IMR-90 (cell line): ENCODE measurements at regions not wholly inside any gene's neighbourhood (a gene's known extent, or its start where the extent isn't known, plus 50 kb on each side); places are given as distances from the start of the nearest gene placed in this dataset.

Source experiments
- ATAC-seq: fragments of 200-7000 bp; cut with Tn5 transposase; 2 replicates; pipeline ENCODE4 v1.9.1; 2020; ENCODE audit warnings: low read depth, mild to moderate bottlenecking, moderate library complexity
- BruUV-seq: library from RNA; stranded (reverse); fragments of 400-500 nt; replicated peaks from 2 replicates; lab custom pipeline; 2021; lab: Mats Ljungman, UMichigan
- CTCF ChIA-PET: fragments of 300-600 bp; formaldehyde crosslinking; extraction: SDS; loops from one replicate; lab custom pipeline; 2021; ENCODE audit warnings: antibody characterized with exemption; lab: Yijun Ruan, JAX
- POLR2A ChIA-PET: fragments of 300-600 bp; sonication (Branson Sonifier 250); formaldehyde crosslinking; loops from one replicate; lab custom pipeline; 2022; ENCODE audit warnings: antibody characterized with exemption; ENCODE audit not compliant: unreplicated experiment; lab: Charles Lee
- DNase-seq: peaks from one replicate; pipeline ENCODE4 v3.0.0; 2013
- H2AFZ ChIP-seq: replicated peaks from 2 replicates; pipeline ENCODE3; 2013; ENCODE audit warnings: low read length, mild to moderate bottlenecking; ENCODE audit not compliant: poor library complexity
- H2AK5ac ChIP-seq: 2 replicates; pipeline ENCODE4 v1.6.1; 2013; ENCODE audit warnings: low read depth, low read length, inconsistent platforms
- H2AK9ac ChIP-seq: replicated peaks from 2 replicates; pipeline ENCODE3; 2013; ENCODE audit warnings: mild to moderate bottlenecking, low read depth, low read length, moderate library complexity; ENCODE audit not compliant: poor library complexity
- H2BK120ac ChIP-seq: 2 replicates; pipeline ENCODE4 v1.6.1; 2013; ENCODE audit warnings: low read depth, low read length, inconsistent platforms
- H2BK15ac ChIP-seq: 3 replicates; pipeline ENCODE4 v1.6.1; 2013; ENCODE audit warnings: low read depth, low read length, inconsistent platforms
- H2BK20ac ChIP-seq: 2 replicates; pipeline ENCODE4 v1.6.1; 2013; ENCODE audit warnings: low read depth, mild to moderate bottlenecking, inconsistent platforms, low read length, moderate library complexity
- H2BK5ac ChIP-seq: 2 replicates; pipeline ENCODE4 v1.6.1; 2013; ENCODE audit warnings: mild to moderate bottlenecking, low read depth, low read length, inconsistent platforms; ENCODE audit not compliant: poor library complexity, severe bottlenecking
- H3K14ac ChIP-seq: replicated peaks from 2 replicates; pipeline ENCODE4 v1.6.1; 2013; ENCODE audit warnings: low read depth, low read length, inconsistent platforms
- H3K18ac ChIP-seq: 2 replicates; pipeline ENCODE4 v1.6.1; 2013; ENCODE audit warnings: low read depth, low read length, control low read depth
- H3K23ac ChIP-seq: 2 replicates; pipeline ENCODE4 v1.6.1; 2013; ENCODE audit warnings: low read depth, low read length, inconsistent platforms
- H3K27ac ChIP-seq: 2 replicates; pipeline ENCODE4 v1.5.1; 2013; ENCODE audit warnings: mild to moderate bottlenecking, control low read depth, low read length; ENCODE audit not compliant: insufficient read depth
- H3K27me3 ChIP-seq: 2 replicates; pipeline ENCODE4 v1.6.1; 2013; ENCODE audit warnings: low read length; ENCODE audit not compliant: control insufficient read depth, insufficient read depth
- H3K36me3 ChIP-seq: 2 replicates; pipeline ENCODE4 v1.6.1; 2013; ENCODE audit warnings: low read length, mixed read lengths; ENCODE audit not compliant: control insufficient read depth, insufficient read depth
- H3K4ac ChIP-seq: 2 replicates; pipeline ENCODE4 v1.6.1; 2013; ENCODE audit warnings: low read depth, low read length, inconsistent platforms
- H3K4me1 ChIP-seq: 2 replicates; pipeline ENCODE4 v1.6.1; 2013; ENCODE audit warnings: low read length, mixed read lengths; ENCODE audit not compliant: control insufficient read depth, insufficient read depth
- H3K4me2 ChIP-seq: 2 replicates; pipeline ENCODE4 v1.6.1; 2013; ENCODE audit warnings: low read depth, mild to moderate bottlenecking, control low read depth, low read length, moderate library complexity
- H3K4me3 ChIP-seq: 2 replicates; pipeline ENCODE4 v1.5.1; 2013; ENCODE audit warnings: low read depth, mild to moderate bottlenecking, control low read depth, low read length, moderate library complexity; ENCODE audit not compliant: insufficient read depth
- H3K56ac ChIP-seq: 2 replicates; pipeline ENCODE4 v1.6.1; 2013; ENCODE audit warnings: low read length, inconsistent platforms; ENCODE audit not compliant: insufficient read depth; ENCODE audit errors: extremely low read depth
- H3K79me1 ChIP-seq, 2 experiments: 2 replicates each; pipeline ENCODE4 v1.6.1; 2013; ENCODE audit warnings: low read length in 2 of 2, inconsistent platforms in 1 of 2, low read depth in 1 of 2
- H3K9ac ChIP-seq: 2 replicates; pipeline ENCODE4 v1.6.1; 2013; ENCODE audit warnings: low read depth, low read length, control low read depth
- H3K9me1 ChIP-seq: 2 replicates; pipeline ENCODE4 v1.6.1; 2013; ENCODE audit warnings: low read length, inconsistent platforms; ENCODE audit not compliant: insufficient read depth
- H3K9me3 ChIP-seq: 2 replicates; pipeline ENCODE4 v1.6.1; 2013; ENCODE audit warnings: low read length; ENCODE audit not compliant: control insufficient read depth, insufficient read depth
- H4K20me1 ChIP-seq: 2 replicates; pipeline ENCODE4 v1.6.1; 2013; ENCODE audit warnings: low read length, inconsistent platforms; ENCODE audit not compliant: insufficient read depth
- H4K5ac ChIP-seq: 2 replicates; pipeline ENCODE4 v1.6.1; 2013; ENCODE audit warnings: mild to moderate bottlenecking, low read depth, low read length, control low read depth
- H4K8ac ChIP-seq, 2 experiments: 2 replicates each; pipeline ENCODE4 v1.6.1; 2013; ENCODE audit warnings: low read depth in 2 of 2, low read length in 2 of 2, control low read depth in 1 of 2, inconsistent platforms in 1 of 2
- H4K91ac ChIP-seq: 2 replicates; pipeline ENCODE4 v1.6.1; 2013; ENCODE audit warnings: low read depth, low read length, inconsistent platforms; ENCODE audit not compliant: insufficient read depth
- BHLHE40 ChIP-seq: fragments of 150-350 bp; IDR thresholded peaks from 2 replicates; pipeline ENCODE4 v1.6.1; 2016; ENCODE audit warnings: mild to moderate bottlenecking, low read depth, low read length
- CEBPB ChIP-seq: IDR thresholded peaks from 2 replicates; pipeline ENCODE4 v1.6.1; 2012; ENCODE audit warnings: low read depth, low read length, improper control_type of control experiment
- CHD1 ChIP-seq: IDR thresholded peaks from 2 replicates; pipeline ENCODE4 v1.6.1; 2012; ENCODE audit warnings: low read depth, low read length, improper control_type of control experiment
- CTCF ChIP-seq: conservative IDR thresholded peaks from 2 replicates; pipeline ENCODE4 v1.5.1; 2012; ENCODE audit warnings: mild to moderate bottlenecking, low read depth, low read length, improper control_type of control experiment
- FOS ChIP-seq: fragments of 150-350 bp; IDR thresholded peaks from 2 replicates; pipeline ENCODE4 v1.6.1; 2016; ENCODE audit warnings: low read depth, low read length
- MAFK ChIP-seq: IDR thresholded peaks from 2 replicates; pipeline ENCODE4 v1.6.1; 2012; ENCODE audit warnings: low read depth, low read length, improper control_type of control experiment
- MAZ ChIP-seq: IDR thresholded peaks from 2 replicates; pipeline ENCODE4 v1.6.1; 2012; ENCODE audit warnings: low read depth, mild to moderate bottlenecking, low read length, improper control_type of control experiment, moderate library complexity, borderline replicate concordance
- MXI1 ChIP-seq: IDR thresholded peaks from 2 replicates; pipeline ENCODE4 v1.6.1; 2012; ENCODE audit warnings: low read depth, mild to moderate bottlenecking, low read length, moderate library complexity, borderline replicate concordance
- RAD21 ChIP-seq: IDR thresholded peaks from 2 replicates; pipeline ENCODE4 v1.6.1; 2012; ENCODE audit warnings: low read length, improper control_type of control experiment
- RCOR1 ChIP-seq: IDR thresholded peaks from 2 replicates; pipeline ENCODE4 v1.6.1; 2012; ENCODE audit warnings: mild to moderate bottlenecking, low read length, improper control_type of control experiment; ENCODE audit not compliant: insufficient replicate concordance
- WGBS, 2 experiments: methylation state at CpG; one replicate each; pipeline versions ENCODE4 v1.1.5 to v1.1.7; 2013; ENCODE audit warnings: missing lambda C conversion rate in 2 of 2; ENCODE audit not compliant: insufficient read length in 1 of 2; ENCODE audit errors: extremely low coverage in 2 of 2; 5-methylcytosine and 5-hydroxymethylcytosine counted together
- dilution Hi-C: fragments of 300-500 bp; cut with HindIII; formaldehyde crosslinking; loops from one replicate; pipeline ENCODE4 v1.14.3; 2018; ENCODE audit warnings: low sequenced_read_pairs; ENCODE audit not compliant: unreplicated experiment
- in situ Hi-C: fragments of 300-500 bp; cut with MboI; formaldehyde crosslinking; loops from 3 replicates; pipeline ENCODE4 v1.14.3; 2019; ENCODE audit warnings: low sequenced_read_pairs, inconsistent platforms, mixed read lengths
- intact Hi-C: fragments of 100-400 bp; cut with micrococcal nuclease; formaldehyde crosslinking; loops from 2 replicates; pipeline ENCODE4 v1.10.0; 2022
- TF ChIP-seq, protein P1 (sequence below): fragments of 150-350 bp; IDR thresholded peaks from 2 replicates; pipeline ENCODE4 v1.6.1; 2016; ENCODE audit warnings: low read depth, mild to moderate bottlenecking, low read length, moderate library complexity, borderline replicate concordance
- TF ChIP-seq, protein P2 (sequence below): fragments of 150-350 bp; IDR thresholded peaks from 2 replicates; pipeline ENCODE4 v1.6.1; 2017; ENCODE audit warnings: mild to moderate bottlenecking, antibody characterized with exemption, low read length, low read depth

DNA sequence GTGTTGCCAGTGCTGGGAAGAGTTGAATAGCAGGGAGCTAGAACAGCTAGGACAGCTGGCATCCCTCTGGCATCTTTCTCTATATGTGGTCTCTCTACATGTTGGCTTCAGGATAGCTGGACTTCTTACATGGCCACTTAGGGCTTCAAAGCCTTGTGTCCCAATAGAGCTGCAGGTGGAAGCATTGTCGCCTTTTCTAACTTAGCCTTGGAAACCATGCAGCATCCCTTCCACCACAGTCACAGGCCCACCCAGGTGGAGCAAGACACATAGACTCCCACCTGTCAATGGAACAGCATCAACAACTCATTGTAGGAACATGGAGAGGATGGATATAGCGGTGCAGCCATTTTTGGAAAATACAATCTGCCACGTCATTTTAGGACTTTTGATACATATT is 149.0 kb downstream of the AASDH start:
- H3K27me3 ChIP-seq: no peaks in the 10 kb centered on the region; the same call in 1 of the 2 replicates
- no peaks in the 10 kb centered on the region for H3K9me3 ChIP-seq
- H3K14ac ChIP-seq: no peak overlapping the region
- in situ Hi-C loops (no loop called here), dilution Hi-C loops (no loop called here), intact Hi-C loops (no loop called here)
- no peak for DNase-seq
- no peak overlapping the region for H3K4me3 ChIP-seq
- H4K91ac ChIP-seq: no peak overlapping the region
- BruUV-seq: no TSS peak
- WGBS, 2 experiments: 100% methylated on average over 1 of the region's 3 CpGs; no CpG with 5 or more reads in 1 of the 2 experiments
- H3K4ac ChIP-seq: no peak overlapping the region
- H3K79me1 ChIP-seq: no peaks in the 10 kb centered on the region
- H2AK9ac ChIP-seq: no peak overlapping the region
- no peaks in the 10 kb centered on the region for H3K4me1 ChIP-seq
- H3K18ac ChIP-seq: no peak overlapping the region
- no peak overlapping the region for H2AK5ac ChIP-seq
- no peak overlapping the region for H3K27ac ChIP-seq
- no peak overlapping the region for H2BK20ac ChIP-seq
- H2AFZ ChIP-seq: no peak overlapping the region
- H3K36me3 ChIP-seq: no peaks in the 10 kb centered on the region
- no peaks in the 10 kb centered on the region for H4K20me1 ChIP-seq
- H2BK120ac ChIP-seq: no peak overlapping the region
- ATAC-seq: no peak
- H3K56ac ChIP-seq: no peak overlapping the region
- ChIA-PET CTCF (no interaction called here), POLR2A (no interaction called here)
- no peak overlapping the region for H3K23ac ChIP-seq
- H3K9me1 ChIP-seq: no peaks in the 10 kb centered on the region
- H4K5ac ChIP-seq: no peak overlapping the region
- H3K9ac ChIP-seq: no peak overlapping the region
- H4K8ac ChIP-seq: no peak overlapping the region
- TF ChIP-seq MAZ (no peak), CHD1 (no peak), FOS (no peak), RCOR1 (no peak), RAD21 (no peak), BHLHE40 (no peak), CEBPB (no peak), CTCF (no peak), MXI1 (no peak), MAFK (no peak)
- TF ChIP-seq, protein P1, sequence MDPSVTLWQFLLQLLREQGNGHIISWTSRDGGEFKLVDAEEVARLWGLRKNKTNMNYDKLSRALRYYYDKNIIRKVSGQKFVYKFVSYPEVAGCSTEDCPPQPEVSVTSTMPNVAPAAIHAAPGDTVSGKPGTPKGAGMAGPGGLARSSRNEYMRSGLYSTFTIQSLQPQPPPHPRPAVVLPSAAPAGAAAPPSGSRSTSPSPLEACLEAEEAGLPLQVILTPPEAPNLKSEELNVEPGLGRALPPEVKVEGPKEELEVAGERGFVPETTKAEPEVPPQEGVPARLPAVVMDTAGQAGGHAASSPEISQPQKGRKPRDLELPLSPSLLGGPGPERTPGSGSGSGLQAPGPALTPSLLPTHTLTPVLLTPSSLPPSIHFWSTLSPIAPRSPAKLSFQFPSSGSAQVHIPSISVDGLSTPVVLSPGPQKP: no peak
- TF ChIP-seq, protein P2, sequence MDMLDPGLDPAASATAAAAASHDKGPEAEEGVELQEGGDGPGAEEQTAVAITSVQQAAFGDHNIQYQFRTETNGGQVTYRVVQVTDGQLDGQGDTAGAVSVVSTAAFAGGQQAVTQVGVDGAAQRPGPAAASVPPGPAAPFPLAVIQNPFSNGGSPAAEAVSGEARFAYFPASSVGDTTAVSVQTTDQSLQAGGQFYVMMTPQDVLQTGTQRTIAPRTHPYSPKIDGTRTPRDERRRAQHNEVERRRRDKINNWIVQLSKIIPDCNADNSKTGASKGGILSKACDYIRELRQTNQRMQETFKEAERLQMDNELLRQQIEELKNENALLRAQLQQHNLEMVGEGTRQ: no peak
- no peak overlapping the region for H2BK5ac ChIP-seq
- no peak overlapping the region for H3K4me2 ChIP-seq
- H2BK15ac ChIP-seq: no peak overlapping the region
